PC-9 (cell line): ENCODE measurements at regions not wholly inside any gene's neighbourhood (a gene's known extent, or its start where the extent isn't known, plus 50 kb on each side); places are given as distances from the start of the nearest gene placed in this dataset.

Experiments used
- CTCF ChIP-seq: fragments of 200-600 bp; sonication (generic); conservative IDR thresholded peaks from 2 replicates; pipeline ENCODE4 v1.6.1; 2017; ENCODE audit warnings: mixed run types, antibody characterized with exemption, mild to moderate bottlenecking, moderate library complexity
- EZH2 ChIP-seq: fragments of 200-600 bp; sonication (generic); IDR thresholded peaks from 2 replicates; pipeline ENCODE4 v1.8.0; 2017; ENCODE audit warnings: antibody characterized with exemption, low read depth

GRCh38 chr15:47974724-47975123 lies 146.1 kb upstream of the SLC24A5 start:
- TF ChIP-seq CTCF, result no peak
- TF ChIP-seq EZH2, result no peak
